ENCODE measurements at regions not wholly inside any gene's neighbourhood (a gene's known extent, or its start where the extent isn't known, plus 50 kb on each side); places are given as distances from the start of the nearest gene placed in this dataset.

- DNase-seq (ENCODE audit: low read depth): no peak
Measured at GRCh38 chr13:103133556-103133955, 67.3 kb upstream of the SLC10A2 start.

GRCh38 chr13:103130681-103131210, 64.5 kb upstream of the SLC10A2 start:
- no peak for DNase-seq (ENCODE audit: low read depth)

- DNase-seq (ENCODE audit: low read depth): no peak
Measured at GRCh38 chr13:103130146-103130545, 63.9 kb upstream of the SLC10A2 start.

Measured in activated gamma-delta T cell treated with anti-CD3 and anti-CD28 coated beads, Interleukin-2, amount 50 U/mL, for 16 hours (primary cell).